IMR-90 (cell line): ENCODE measurements at regions not wholly inside any gene's neighbourhood (a gene's known extent, or its start where the extent isn't known, plus 50 kb on each side); places are given as distances from the start of the nearest gene placed in this dataset.
"Not testable (repeated sequence)": the region's sequence is repeated elsewhere in the genome, so short reads cannot be mapped to it uniquely, and the experiment has no call there.

Experiments
- ATAC-seq: fragments of 200-7000 bp; cut with Tn5 transposase; 2 replicates; pipeline ENCODE4 v1.9.1; 2020; ENCODE audit warnings: low read depth, mild to moderate bottlenecking, moderate library complexity
- BruUV-seq: library from RNA; stranded (reverse); fragments of 400-500 nt; replicated peaks from 2 replicates; lab custom pipeline; 2021; lab: Mats Ljungman, UMichigan
- CTCF ChIA-PET: fragments of 300-600 bp; formaldehyde crosslinking; extraction: SDS; loops from one replicate; lab custom pipeline; 2021; ENCODE audit warnings: antibody characterized with exemption; lab: Yijun Ruan, JAX
- POLR2A ChIA-PET: fragments of 300-600 bp; sonication (Branson Sonifier 250); formaldehyde crosslinking; loops from one replicate; lab custom pipeline; 2022; ENCODE audit warnings: antibody characterized with exemption; ENCODE audit not compliant: unreplicated experiment; lab: Charles Lee
- DNase-seq: peaks from one replicate; pipeline ENCODE4 v3.0.0; 2013
- H2AFZ ChIP-seq: replicated peaks from 2 replicates; pipeline ENCODE3; 2013; ENCODE audit warnings: low read length, mild to moderate bottlenecking; ENCODE audit not compliant: poor library complexity
- H2AK5ac ChIP-seq: 2 replicates; pipeline ENCODE4 v1.6.1; 2013; ENCODE audit warnings: low read depth, low read length, inconsistent platforms
- H2AK9ac ChIP-seq: replicated peaks from 2 replicates; pipeline ENCODE3; 2013; ENCODE audit warnings: mild to moderate bottlenecking, low read depth, low read length, moderate library complexity; ENCODE audit not compliant: poor library complexity
- H2BK120ac ChIP-seq: 2 replicates; pipeline ENCODE4 v1.6.1; 2013; ENCODE audit warnings: low read depth, low read length, inconsistent platforms
- H2BK15ac ChIP-seq: 3 replicates; pipeline ENCODE4 v1.6.1; 2013; ENCODE audit warnings: low read depth, low read length, inconsistent platforms
- H2BK20ac ChIP-seq: 2 replicates; pipeline ENCODE4 v1.6.1; 2013; ENCODE audit warnings: low read depth, mild to moderate bottlenecking, inconsistent platforms, low read length, moderate library complexity
- H2BK5ac ChIP-seq: 2 replicates; pipeline ENCODE4 v1.6.1; 2013; ENCODE audit warnings: mild to moderate bottlenecking, low read depth, low read length, inconsistent platforms; ENCODE audit not compliant: poor library complexity, severe bottlenecking
- H3K14ac ChIP-seq: replicated peaks from 2 replicates; pipeline ENCODE4 v1.6.1; 2013; ENCODE audit warnings: low read depth, low read length, inconsistent platforms
- H3K18ac ChIP-seq: 2 replicates; pipeline ENCODE4 v1.6.1; 2013; ENCODE audit warnings: low read depth, low read length, control low read depth
- H3K23ac ChIP-seq: 2 replicates; pipeline ENCODE4 v1.6.1; 2013; ENCODE audit warnings: low read depth, low read length, inconsistent platforms
- H3K27ac ChIP-seq: 2 replicates; pipeline ENCODE4 v1.5.1; 2013; ENCODE audit warnings: mild to moderate bottlenecking, control low read depth, low read length; ENCODE audit not compliant: insufficient read depth
- H3K27me3 ChIP-seq: 2 replicates; pipeline ENCODE4 v1.6.1; 2013; ENCODE audit warnings: low read length; ENCODE audit not compliant: control insufficient read depth, insufficient read depth
- H3K36me3 ChIP-seq: 2 replicates; pipeline ENCODE4 v1.6.1; 2013; ENCODE audit warnings: low read length, mixed read lengths; ENCODE audit not compliant: control insufficient read depth, insufficient read depth
- H3K4ac ChIP-seq: 2 replicates; pipeline ENCODE4 v1.6.1; 2013; ENCODE audit warnings: low read depth, low read length, inconsistent platforms
- H3K4me1 ChIP-seq: 2 replicates; pipeline ENCODE4 v1.6.1; 2013; ENCODE audit warnings: low read length, mixed read lengths; ENCODE audit not compliant: control insufficient read depth, insufficient read depth
- H3K4me2 ChIP-seq: 2 replicates; pipeline ENCODE4 v1.6.1; 2013; ENCODE audit warnings: low read depth, mild to moderate bottlenecking, control low read depth, low read length, moderate library complexity
- H3K4me3 ChIP-seq: 2 replicates; pipeline ENCODE4 v1.5.1; 2013; ENCODE audit warnings: low read depth, mild to moderate bottlenecking, control low read depth, low read length, moderate library complexity; ENCODE audit not compliant: insufficient read depth
- H3K56ac ChIP-seq: 2 replicates; pipeline ENCODE4 v1.6.1; 2013; ENCODE audit warnings: low read length, inconsistent platforms; ENCODE audit not compliant: insufficient read depth; ENCODE audit errors: extremely low read depth
- H3K79me1 ChIP-seq, 2 experiments: 2 replicates each; pipeline ENCODE4 v1.6.1; 2013; ENCODE audit warnings: low read length in 2 of 2, inconsistent platforms in 1 of 2, low read depth in 1 of 2
- H3K9ac ChIP-seq: 2 replicates; pipeline ENCODE4 v1.6.1; 2013; ENCODE audit warnings: low read depth, low read length, control low read depth
- H3K9me1 ChIP-seq: 2 replicates; pipeline ENCODE4 v1.6.1; 2013; ENCODE audit warnings: low read length, inconsistent platforms; ENCODE audit not compliant: insufficient read depth
- H3K9me3 ChIP-seq: 2 replicates; pipeline ENCODE4 v1.6.1; 2013; ENCODE audit warnings: low read length; ENCODE audit not compliant: control insufficient read depth, insufficient read depth
- H4K20me1 ChIP-seq: 2 replicates; pipeline ENCODE4 v1.6.1; 2013; ENCODE audit warnings: low read length, inconsistent platforms; ENCODE audit not compliant: insufficient read depth
- H4K5ac ChIP-seq: 2 replicates; pipeline ENCODE4 v1.6.1; 2013; ENCODE audit warnings: mild to moderate bottlenecking, low read depth, low read length, control low read depth
- H4K8ac ChIP-seq, 2 experiments: 2 replicates each; pipeline ENCODE4 v1.6.1; 2013; ENCODE audit warnings: low read depth in 2 of 2, low read length in 2 of 2, control low read depth in 1 of 2, inconsistent platforms in 1 of 2
- H4K91ac ChIP-seq: 2 replicates; pipeline ENCODE4 v1.6.1; 2013; ENCODE audit warnings: low read depth, low read length, inconsistent platforms; ENCODE audit not compliant: insufficient read depth
- WGBS, 2 experiments: methylation state at CpG; one replicate each; pipeline versions ENCODE4 v1.1.5 to v1.1.7; 2013; ENCODE audit warnings: missing lambda C conversion rate in 2 of 2; ENCODE audit not compliant: insufficient read length in 1 of 2; ENCODE audit errors: extremely low coverage in 2 of 2; 5-methylcytosine and 5-hydroxymethylcytosine counted together
- dilution Hi-C: fragments of 300-500 bp; cut with HindIII; formaldehyde crosslinking; loops from one replicate; pipeline ENCODE4 v1.14.3; 2018; ENCODE audit warnings: low sequenced_read_pairs; ENCODE audit not compliant: unreplicated experiment
- in situ Hi-C: fragments of 300-500 bp; cut with MboI; formaldehyde crosslinking; loops from 3 replicates; pipeline ENCODE4 v1.14.3; 2019; ENCODE audit warnings: low sequenced_read_pairs, inconsistent platforms, mixed read lengths
- intact Hi-C: fragments of 100-400 bp; cut with micrococcal nuclease; formaldehyde crosslinking; loops from 2 replicates; pipeline ENCODE4 v1.10.0; 2022

GRCh38 chr1:120315738-120316137, 99.1 kb upstream of the NBPF8 start:
- H2AK9ac ChIP-seq, H3K18ac ChIP-seq, H4K5ac ChIP-seq, H2BK20ac ChIP-seq, intact Hi-C loops, H3K9me3 ChIP-seq, CTCF ChIA-PET, H2BK5ac ChIP-seq, H4K8ac ChIP-seq, H4K20me1 ChIP-seq, in situ Hi-C loops, ATAC-seq, BruUV-seq, H2AFZ ChIP-seq, H3K9me1 ChIP-seq, H2BK15ac ChIP-seq, H3K4ac ChIP-seq, dilution Hi-C loops, H3K27ac ChIP-seq, H3K4me3 ChIP-seq, POLR2A ChIA-PET, H3K36me3 ChIP-seq, H4K91ac ChIP-seq, H2AK5ac ChIP-seq, H3K79me1 ChIP-seq, H3K4me2 ChIP-seq, DNase-seq, H3K4me1 ChIP-seq, H3K14ac ChIP-seq, H3K56ac ChIP-seq, H3K23ac ChIP-seq, H3K27me3 ChIP-seq, H2BK120ac ChIP-seq, H3K9ac ChIP-seq: not testable (repeated sequence)
- WGBS, 2 experiments, result no CpG with 5 or more reads among the region's 2 CpGs

- H2BK15ac ChIP-seq, ATAC-seq, POLR2A ChIA-PET, DNase-seq, H3K79me1 ChIP-seq, H4K8ac ChIP-seq, H4K91ac ChIP-seq, in situ Hi-C loops, H3K14ac ChIP-seq, H3K4ac ChIP-seq, H4K20me1 ChIP-seq, H3K9me1 ChIP-seq, CTCF ChIA-PET, H2AK9ac ChIP-seq, BruUV-seq, H3K18ac ChIP-seq, H3K4me1 ChIP-seq, H2BK120ac ChIP-seq, H3K36me3 ChIP-seq, dilution Hi-C loops, intact Hi-C loops, H3K9me3 ChIP-seq, H2AFZ ChIP-seq, H3K27ac ChIP-seq, H3K27me3 ChIP-seq, H2AK5ac ChIP-seq, H2BK20ac ChIP-seq, H2BK5ac ChIP-seq, H3K23ac ChIP-seq, H3K4me2 ChIP-seq, H3K9ac ChIP-seq, H3K56ac ChIP-seq, H4K5ac ChIP-seq, H3K4me3 ChIP-seq: not testable (repeated sequence)
- WGBS, 2 experiments, result no CpG with 5 or more reads among the region's 2 CpGs
These were observed 102.9 kb upstream of the NBPF8 start for GRCh38 chr1:120311930-120312329.
